Mesenchymal stem cell (in vitro differentiated cells and primary cell): ENCODE measurements at regions not wholly inside any gene's neighbourhood (a gene's known extent, or its start where the extent isn't known, plus 50 kb on each side); places are given as distances from the start of the nearest gene placed in this dataset.

Experiments
- DNase-seq: peaks from one replicate; pipeline ENCODE4 v3.0.0-alpha.2; 2013
- H2AFZ ChIP-seq: one replicate; pipeline ENCODE4 v1.6.1; 2013; ENCODE audit warnings: low read depth, mild to moderate bottlenecking, control low read depth, inconsistent platforms, low read length, moderate library complexity
- H2AK5ac ChIP-seq: 2 replicates; pipeline ENCODE4 v1.6.1; 2013; ENCODE audit warnings: low read length, moderate library complexity, mild to moderate bottlenecking, inconsistent platforms; ENCODE audit not compliant: severe bottlenecking
- H2BK120ac ChIP-seq: one replicate; pipeline ENCODE4 v1.6.1; 2013; ENCODE audit warnings: low read depth, mild to moderate bottlenecking, inconsistent platforms, low read length, moderate library complexity
- H2BK12ac ChIP-seq, 2 experiments: one replicate each; pipeline ENCODE4 v1.6.1; 2013; ENCODE audit warnings: inconsistent platforms in 2 of 2, low read length in 2 of 2, mild to moderate bottlenecking in 2 of 2, moderate library complexity in 2 of 2, control low read depth in 1 of 2
- H2BK15ac ChIP-seq: one replicate; pipeline ENCODE4 v1.6.1; 2013; ENCODE audit warnings: mild to moderate bottlenecking, low read depth, inconsistent platforms; ENCODE audit not compliant: poor library complexity, severe bottlenecking
- H2BK5ac ChIP-seq: 2 replicates; pipeline ENCODE4 v1.6.1; 2013; ENCODE audit warnings: low read depth, mild to moderate bottlenecking, low read length, control low read depth, inconsistent platforms; ENCODE audit not compliant: poor library complexity, severe bottlenecking
- H3K14ac ChIP-seq, 2 experiments: one replicate each; pipeline ENCODE4 v1.6.1; 2013; ENCODE audit warnings: inconsistent platforms in 2 of 2, low read length in 2 of 2, control low read depth in 1 of 2, mild to moderate bottlenecking in 1 of 2, moderate library complexity in 1 of 2
- H3K18ac ChIP-seq, 2 experiments: one replicate each; pipeline ENCODE4 v1.6.1; 2013; ENCODE audit warnings: inconsistent platforms in 2 of 2, low read length in 2 of 2, control low read depth in 1 of 2, low read depth in 1 of 2, mild to moderate bottlenecking in 1 of 2
- H3K23ac ChIP-seq, 2 experiments: one replicate each; pipeline ENCODE4 v1.6.1; 2013; ENCODE audit warnings: inconsistent platforms in 2 of 2, low read length in 2 of 2, mild to moderate bottlenecking in 2 of 2, moderate library complexity in 2 of 2, control low read depth in 1 of 2
- H3K27ac ChIP-seq: 2 replicates; pipeline ENCODE4 v1.5.1; 2013; ENCODE audit warnings: mild to moderate bottlenecking, moderate library complexity, low read length, control low read depth, inconsistent platforms; ENCODE audit not compliant: poor library complexity, severe bottlenecking
- H3K27me3 ChIP-seq, 2 experiments: 2 replicates each; pipeline versions ENCODE4 v1.6.1 to v1.7.0; 2013; ENCODE audit warnings: low read length in 2 of 2, mild to moderate bottlenecking in 2 of 2, moderate library complexity in 2 of 2, control low read depth in 1 of 2, inconsistent platforms in 1 of 2; ENCODE audit not compliant: control insufficient read depth in 1 of 2, insufficient read depth in 1 of 2
- H3K36me3 ChIP-seq, 2 experiments: 2 replicates each; pipeline versions ENCODE4 v1.6.1 to v1.7.0; 2013; ENCODE audit warnings: low read length in 2 of 2, control low read depth in 1 of 2, inconsistent platforms in 1 of 2, low read depth in 1 of 2, mild to moderate bottlenecking in 1 of 2; ENCODE audit not compliant: insufficient read depth in 2 of 2, control insufficient read depth in 1 of 2
- H3K4ac ChIP-seq, 2 experiments: one replicate each; pipeline ENCODE4 v1.6.1; 2013; ENCODE audit warnings: inconsistent platforms in 2 of 2, low read length in 2 of 2, mild to moderate bottlenecking in 2 of 2, moderate library complexity in 2 of 2, control low read depth in 1 of 2, low read depth in 1 of 2
- H3K4me1 ChIP-seq: 2 replicates; pipeline ENCODE4 v1.6.1; 2013; ENCODE audit warnings: low read depth, low read length, control low read depth; ENCODE audit not compliant: control insufficient read depth, insufficient read depth
- H3K4me2 ChIP-seq: 2 replicates; pipeline ENCODE4 v1.6.1; 2013; ENCODE audit warnings: low read length, mild to moderate bottlenecking, inconsistent platforms; ENCODE audit not compliant: poor library complexity, severe bottlenecking
- H3K4me3 ChIP-seq, 2 experiments: 2 replicates each; pipeline versions ENCODE4 v1.5.1 to v1.7.0; 2013; ENCODE audit warnings: low read length in 2 of 2, mild to moderate bottlenecking in 2 of 2, control low read depth in 1 of 2, low read depth in 1 of 2; ENCODE audit not compliant: insufficient read depth in 1 of 2
- H3K79me1 ChIP-seq: replicated peaks from 2 replicates; pipeline ENCODE4 v1.6.1; 2013; ENCODE audit warnings: mild to moderate bottlenecking, control low read depth, low read length, inconsistent platforms; ENCODE audit not compliant: poor library complexity, severe bottlenecking
- H3K9ac ChIP-seq: 2 replicates; pipeline ENCODE4 v1.7.0; 2013; ENCODE audit warnings: mild to moderate bottlenecking, low read length, moderate library complexity
- H3K9me3 ChIP-seq: 2 replicates; pipeline ENCODE4 v1.7.0; 2013; ENCODE audit warnings: mild to moderate bottlenecking, low read length; ENCODE audit not compliant: control insufficient read depth
- H4K8ac ChIP-seq: one replicate; pipeline ENCODE4 v1.6.1; 2013; ENCODE audit warnings: inconsistent platforms, mild to moderate bottlenecking, low read length, moderate library complexity
- H4K91ac ChIP-seq: one replicate; pipeline ENCODE4 v1.6.1; 2013; ENCODE audit warnings: mild to moderate bottlenecking, low read length, inconsistent platforms
- WGBS: methylation state at CpG from one replicate; pipeline ENCODE4 v1.1.7; 2013; ENCODE audit warnings: mixed read lengths; 5-methylcytosine and 5-hydroxymethylcytosine counted together

DNA sequence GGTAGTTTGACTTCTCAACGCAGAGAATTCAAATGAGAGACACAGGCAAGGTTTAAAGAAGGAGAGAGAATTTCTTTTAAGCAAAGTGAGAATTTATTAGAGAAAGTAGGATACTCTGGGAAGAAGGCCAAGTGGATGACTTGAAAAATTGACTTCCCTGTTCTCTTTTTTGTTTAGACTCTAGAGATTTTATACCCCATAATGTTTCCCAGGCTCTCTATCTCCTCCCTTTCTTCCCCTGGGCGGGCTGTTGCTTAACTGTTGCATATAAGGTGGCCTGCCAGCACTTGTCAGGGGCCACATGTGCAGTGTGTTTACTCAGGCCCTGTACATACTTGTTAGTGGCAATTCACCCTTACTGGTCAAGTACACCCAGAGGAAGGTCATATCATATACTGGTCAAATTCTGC, 403.7 kb downstream of the SLC6A15 start:
- H3K4me3 ChIP-seq: peak overlapping the region in 1 of 2 experiments; percentile 53
- no peak overlapping the region for H2BK12ac ChIP-seq
- no peak overlapping the region for H2AFZ ChIP-seq
- H3K18ac ChIP-seq: peak overlapping the region in 1 of 2 experiments; percentile 34
- H2AK5ac ChIP-seq: no peak overlapping the region
- no peaks in the 10 kb centered on the region for H3K36me3 ChIP-seq
- H3K27ac ChIP-seq: no peak overlapping the region
- H3K9ac ChIP-seq: peak overlapping the region; percentile 70
- DNase-seq: no peak
- no peaks in the 10 kb centered on the region for H3K4me1 ChIP-seq
- no peak overlapping the region for H2BK120ac ChIP-seq
- H3K4ac ChIP-seq: peak overlapping the region in 1 of 2 experiments; percentile 8
- H2BK5ac ChIP-seq: no peak overlapping the region
- H3K9me3 ChIP-seq: no peaks in the 10 kb centered on the region
- H2BK15ac ChIP-seq: no peak overlapping the region
- H3K79me1 ChIP-seq: no peaks in the 10 kb centered on the region
- no peaks in the 10 kb centered on the region for H3K27me3 ChIP-seq
- H3K4me2 ChIP-seq: no peak overlapping the region
- WGBS: 70% methylated on average over 2 of the region's 2 CpGs
- H4K8ac ChIP-seq: no peak overlapping the region
- H4K91ac ChIP-seq: no peak overlapping the region
- no peak overlapping the region for H3K23ac ChIP-seq
- H3K14ac ChIP-seq: no peak overlapping the region

DNA sequence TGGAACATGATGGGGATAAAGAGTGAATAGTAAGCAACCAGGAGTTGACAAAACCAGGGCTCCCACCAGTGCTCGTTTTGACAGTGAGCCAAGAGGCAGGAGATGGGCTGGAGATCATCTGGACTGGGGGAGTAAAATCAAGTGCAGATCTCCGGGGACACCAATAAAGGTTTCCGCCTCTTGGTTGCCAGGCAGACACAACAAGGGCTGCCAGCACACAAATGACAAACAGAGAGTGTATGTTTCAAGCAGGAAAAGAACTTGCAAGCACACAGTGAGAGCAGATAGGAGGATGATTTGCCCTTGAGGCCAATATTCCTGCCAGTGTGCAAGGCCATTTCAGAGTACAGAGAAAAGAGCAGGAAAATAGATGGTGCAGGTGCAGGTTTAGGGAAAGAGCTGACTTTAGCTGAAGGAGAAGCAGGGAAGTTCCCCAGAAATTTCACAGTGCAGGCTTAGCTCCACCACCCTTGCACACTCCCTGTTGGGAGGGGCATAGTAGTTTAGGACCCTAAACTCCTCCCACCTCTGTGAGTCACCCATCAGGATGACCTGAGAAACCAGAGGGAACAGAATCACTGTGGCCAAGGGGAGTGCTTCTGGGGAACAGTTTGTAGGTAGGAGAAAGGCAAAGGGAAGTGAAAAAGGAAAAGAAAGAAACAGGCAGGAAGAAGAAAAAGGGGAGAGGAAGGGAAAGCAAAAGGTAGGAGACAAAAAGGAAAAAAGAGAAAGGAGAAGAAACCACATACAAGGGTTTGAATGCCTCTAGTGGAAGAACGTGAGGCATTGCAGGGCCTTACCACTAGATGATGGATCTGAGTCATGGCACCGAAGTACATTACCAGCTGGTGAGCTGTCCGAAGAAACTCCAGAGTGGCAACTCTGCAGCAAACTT, 404.4 kb downstream of the SLC6A15 start:
- H3K36me3 ChIP-seq: no peaks in the 10 kb centered on the region
- peak overlapping the region in 1 of 2 experiments; percentile 24 for H2BK12ac ChIP-seq
- peak overlapping the region; percentile 70 for H3K9ac ChIP-seq
- no peak overlapping the region for H4K8ac ChIP-seq
- no peak overlapping the region for H3K18ac ChIP-seq
- no peak overlapping the region for H2BK120ac ChIP-seq
- no peaks in the 10 kb centered on the region for H3K9me3 ChIP-seq
- no peak overlapping the region for H3K4me2 ChIP-seq
- no peak overlapping the region for H2AK5ac ChIP-seq
- no peak overlapping the region for H3K27ac ChIP-seq
- no peak overlapping the region for H2BK5ac ChIP-seq
- no peaks in the 10 kb centered on the region for H3K4me1 ChIP-seq
- H2AFZ ChIP-seq: no peak overlapping the region
- H3K4me3 ChIP-seq: peak overlapping the region in 1 of 2 experiments; percentile 53
- DNase-seq: peak; percentile 80
- H3K23ac ChIP-seq: no peak overlapping the region
- no peak overlapping the region for H3K14ac ChIP-seq
- no peak overlapping the region for H2BK15ac ChIP-seq
- no peaks in the 10 kb centered on the region for H3K79me1 ChIP-seq
- H3K27me3 ChIP-seq: no peaks in the 10 kb centered on the region
- no peak overlapping the region for H4K91ac ChIP-seq
- no peak overlapping the region for H3K4ac ChIP-seq
- 42% methylated on average over 6 of the region's 6 CpGs for WGBS

DNA sequence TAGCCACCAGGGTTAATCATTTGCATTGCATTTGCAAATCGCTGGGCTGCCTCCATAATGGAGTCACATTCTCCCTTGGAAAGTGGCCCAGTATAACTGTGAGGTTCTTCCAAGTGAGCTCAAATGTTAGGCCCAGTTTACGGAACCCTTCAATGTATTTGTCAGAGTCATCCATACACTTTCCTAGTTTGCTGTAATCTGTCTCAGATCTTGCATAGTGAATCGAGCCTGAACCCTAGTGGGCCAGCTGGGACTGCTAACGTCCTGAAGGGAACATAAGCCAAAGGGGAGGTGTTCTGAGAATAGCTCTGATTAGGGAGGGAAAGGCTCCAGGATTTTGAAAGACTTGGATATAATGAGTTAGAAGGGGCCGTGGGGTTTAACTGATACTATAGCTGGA, 406.3 kb downstream of the SLC6A15 start:
- no peaks in the 10 kb centered on the region for H3K79me1 ChIP-seq
- H3K9me3 ChIP-seq: no peaks in the 10 kb centered on the region
- H2AFZ ChIP-seq: no peak overlapping the region
- no peak overlapping the region for H3K4ac ChIP-seq
- H3K23ac ChIP-seq: no peak overlapping the region
- no peak overlapping the region for H3K4me2 ChIP-seq
- no peaks in the 10 kb centered on the region for H3K27me3 ChIP-seq
- no peak overlapping the region for H2BK120ac ChIP-seq
- H3K14ac ChIP-seq: no peak overlapping the region
- no peak overlapping the region for H3K27ac ChIP-seq
- no peak overlapping the region for H4K91ac ChIP-seq
- H3K9ac ChIP-seq: peak overlapping the region; percentile 40
- H3K18ac ChIP-seq: no peak overlapping the region
- no peaks in the 10 kb centered on the region for H3K36me3 ChIP-seq
- no peak overlapping the region for H4K8ac ChIP-seq
- no peak overlapping the region for H2BK5ac ChIP-seq
- no peak overlapping the region for H2BK12ac ChIP-seq
- H2AK5ac ChIP-seq: no peak overlapping the region
- DNase-seq: no peak
- no peak overlapping the region for H2BK15ac ChIP-seq
- WGBS: 90% methylated on average over 5 of the region's 5 CpGs
- no peaks in the 10 kb centered on the region for H3K4me1 ChIP-seq
- H3K4me3 ChIP-seq: no peak overlapping the region

DNA sequence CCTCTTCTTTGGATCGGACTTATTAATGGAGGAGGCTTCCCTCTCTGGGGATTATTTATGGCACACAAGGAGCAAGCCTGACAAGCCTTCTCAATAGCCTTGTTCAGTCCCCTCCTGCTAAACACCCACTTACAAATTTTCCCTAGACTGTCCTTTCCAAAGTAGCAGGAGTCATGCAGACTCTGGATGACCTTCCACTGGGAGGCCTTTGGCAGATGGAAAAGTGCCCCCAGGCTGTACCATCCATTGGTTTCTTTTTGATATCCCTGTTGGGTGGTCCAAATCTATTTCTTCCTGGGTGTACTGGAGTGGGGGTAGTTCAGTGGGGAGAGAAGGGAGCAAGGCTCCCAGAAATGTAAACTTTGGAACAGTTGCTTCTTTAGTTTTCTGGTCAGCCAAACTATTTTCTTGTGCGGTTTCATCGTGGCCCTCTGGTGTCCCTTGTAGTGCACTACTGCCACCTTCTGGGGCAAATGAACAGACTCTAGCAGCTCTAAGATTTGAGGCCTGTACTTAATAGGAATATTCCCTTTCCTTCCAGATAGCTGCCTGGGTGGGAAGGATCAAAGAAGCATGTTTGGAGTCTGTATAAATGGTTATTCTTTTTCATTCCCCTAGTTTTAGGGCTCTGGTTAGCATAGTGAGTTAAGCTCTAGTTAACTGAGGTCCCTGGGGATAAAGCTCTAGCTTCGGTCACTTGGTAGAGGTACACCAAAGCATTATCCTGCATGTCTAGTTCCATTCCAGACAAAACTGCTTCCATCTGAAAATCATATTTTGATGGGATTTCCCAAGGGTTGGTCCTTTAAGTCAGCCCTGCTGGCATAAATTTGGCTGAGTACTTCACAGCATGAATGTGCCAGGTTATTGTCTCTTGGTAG, 409.5 kb downstream of the SLC6A15 start:
- no peak overlapping the region for H3K23ac ChIP-seq
- H2BK5ac ChIP-seq: no peak overlapping the region
- H3K9ac ChIP-seq: peak overlapping the region; percentile 46
- H3K27ac ChIP-seq: no peak overlapping the region
- no peak overlapping the region for H2AK5ac ChIP-seq
- no peak overlapping the region for H3K18ac ChIP-seq
- H2AFZ ChIP-seq: no peak overlapping the region
- H3K9me3 ChIP-seq: no peaks in the 10 kb centered on the region
- H3K4me1 ChIP-seq: no peaks in the 10 kb centered on the region
- no peaks in the 10 kb centered on the region for H3K79me1 ChIP-seq
- no peak overlapping the region for H3K4me3 ChIP-seq
- no peak overlapping the region for H2BK120ac ChIP-seq
- no peak overlapping the region for H3K4me2 ChIP-seq
- no peaks in the 10 kb centered on the region for H3K27me3 ChIP-seq
- no peak overlapping the region for H3K14ac ChIP-seq
- no peak overlapping the region for H2BK12ac ChIP-seq
- no peak overlapping the region for H2BK15ac ChIP-seq
- H3K4ac ChIP-seq: no peak overlapping the region
- no peak overlapping the region for H4K8ac ChIP-seq
- 54% methylated on average over 4 of the region's 4 CpGs for WGBS
- H3K36me3 ChIP-seq: no peaks in the 10 kb centered on the region
- peak; percentile 75 for DNase-seq
- no peak overlapping the region for H4K91ac ChIP-seq
